ENCODE measurements at regions not wholly inside any gene's neighbourhood (a gene's known extent, or its start where the extent isn't known, plus 50 kb on each side); places are given as distances from the start of the nearest gene placed in this dataset.

DNA sequence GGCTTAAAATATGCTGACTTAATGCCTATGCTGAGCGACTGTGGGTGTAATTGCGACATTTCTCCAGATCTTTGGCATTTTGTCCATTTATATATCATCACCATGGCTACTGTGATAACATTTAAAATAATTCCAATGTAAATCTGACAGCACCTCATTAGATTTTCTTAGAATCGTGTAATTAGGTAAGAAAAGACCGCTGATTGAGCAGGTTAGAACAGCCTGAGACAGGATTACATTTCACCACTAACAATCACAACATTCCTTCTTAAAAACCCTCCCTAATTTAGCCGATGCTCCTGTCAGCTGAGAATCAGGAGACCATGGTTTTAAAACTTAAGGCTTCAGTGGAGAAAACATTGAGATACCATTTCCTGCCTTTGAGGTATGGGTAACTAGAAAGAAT is 455.3 kb upstream of the PDZRN3 start:
- H3K27ac ChIP-seq (ENCODE audit: low read length), result peak overlapping the region; percentile 73
- peak overlapping the region; percentile 21 for H2AFZ ChIP-seq (ENCODE audit: low read depth, low read length)
- H3K4me2 ChIP-seq (ENCODE audit: low read length), result peak overlapping the region; percentile 37

DNA sequence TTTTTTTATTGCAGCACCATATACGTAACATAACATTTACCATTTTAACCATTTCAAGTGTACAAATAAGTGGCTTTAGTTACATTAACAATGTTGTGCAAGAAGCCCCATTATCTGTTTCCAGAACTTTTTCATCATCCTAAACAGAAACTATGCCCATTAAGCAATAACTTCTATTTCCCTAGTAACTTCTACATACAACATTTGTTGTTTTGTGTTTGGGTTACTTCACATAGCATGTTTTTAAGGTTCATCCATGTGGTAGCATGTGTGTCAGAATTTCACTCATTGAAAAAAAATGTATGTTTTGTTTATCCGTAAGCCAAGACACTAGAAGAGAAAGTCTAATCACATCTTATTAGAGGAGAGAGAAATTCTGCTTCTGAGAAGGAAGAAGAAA is 450.5 kb upstream of the PDZRN3 start:
- Histone ChIP-seq H3K9ac (ENCODE audit: low read length) (no peak overlapping the region), H3K79me2 (replicated peaks; ENCODE audit: insufficient read depth, low read length) (no peaks in the 10 kb centered on the region), H3F3A (ENCODE audit: insufficient read depth, low read length, poor library complexity, severe bottlenecking) (no peaks in the 10 kb centered on the region), H3K27me3 (ENCODE audit: insufficient read depth, low read depth, low read length) (no peaks in the 10 kb centered on the region), H3K4me2 (ENCODE audit: low read length) (no peak overlapping the region), H3K4me3 (ENCODE audit: low read length) (no peak overlapping the region), H3K36me3 (ENCODE audit: insufficient read depth, low read length) (no peaks in the 10 kb centered on the region), H3K27ac (ENCODE audit: low read length) (no peak overlapping the region), H3K9me2 (ENCODE audit: insufficient read depth, low read length) (no peaks in the 10 kb centered on the region), H2AFZ (ENCODE audit: low read depth, low read length) (no peak overlapping the region), H4K20me1 (ENCODE audit: insufficient read depth) (no peaks in the 10 kb centered on the region), H3K9me3 (ENCODE audit: low read length) (no peaks in the 10 kb centered on the region)
- TF ChIP-seq SMC3 (conservative IDR thresholded peaks at IDR 0.05; ENCODE audit: poor library complexity) (no peak), EP300 (conservative IDR thresholded peaks at IDR 0.05; ENCODE audit: poor library complexity, severe bottlenecking) (no peak), TAF1 (IDR thresholded peaks at IDR 0.05; ENCODE audit: low read depth) (no peak), MXI1 (conservative IDR thresholded peaks at IDR 0.05; ENCODE audit: poor library complexity, severe bottlenecking) (no peak), RAD21 (conservative IDR thresholded peaks at IDR 0.05) (no peak)

More for the DNA sequence above, 455.3 kb upstream of the PDZRN3 start:
- TF ChIP-seq MXI1 (conservative IDR thresholded peaks at IDR 0.05; ENCODE audit: poor library complexity, severe bottlenecking), result no peak
- peak; percentile 29 for TF ChIP-seq EP300 (conservative IDR thresholded peaks at IDR 0.05; ENCODE audit: poor library complexity, severe bottlenecking)
- no peak for TF ChIP-seq POLR2AphosphoS5 (IDR thresholded peaks at IDR 0.05)
- TF ChIP-seq SMC3 (conservative IDR thresholded peaks at IDR 0.05; ENCODE audit: poor library complexity), result peak; percentile 21
- TF ChIP-seq EZH2 (IDR thresholded peaks at IDR 0.05; ENCODE audit: borderline replicate concordance, insufficient read depth, low read length, poor library complexity, severe bottlenecking), result no peak
- TF ChIP-seq RAD21 (conservative IDR thresholded peaks at IDR 0.05), result no peak
- peak overlapping the region; percentile 45 for H3K4me3 ChIP-seq (ENCODE audit: low read length)
- no peaks in the 10 kb centered on the region for H3K9me2 ChIP-seq (ENCODE audit: insufficient read depth, low read length)
- peaks cover 4% of the 10 kb centered on the region for H3F3A ChIP-seq (ENCODE audit: insufficient read depth, low read length, poor library complexity, severe bottlenecking)
- no peaks in the 10 kb centered on the region for H4K20me1 ChIP-seq (ENCODE audit: insufficient read depth)
- peak overlapping the region; percentile 43 for H3K9ac ChIP-seq (ENCODE audit: low read length)
- no peaks in the 10 kb centered on the region for H3K27me3 ChIP-seq (ENCODE audit: insufficient read depth, low read depth, low read length)
- no peaks in the 10 kb centered on the region for H3K36me3 ChIP-seq (ENCODE audit: insufficient read depth, low read length)
- H3K9me3 ChIP-seq (ENCODE audit: low read length), result no peaks in the 10 kb centered on the region
- no peaks in the 10 kb centered on the region for H3K79me2 ChIP-seq (replicated peaks; ENCODE audit: insufficient read depth, low read length)

DNA sequence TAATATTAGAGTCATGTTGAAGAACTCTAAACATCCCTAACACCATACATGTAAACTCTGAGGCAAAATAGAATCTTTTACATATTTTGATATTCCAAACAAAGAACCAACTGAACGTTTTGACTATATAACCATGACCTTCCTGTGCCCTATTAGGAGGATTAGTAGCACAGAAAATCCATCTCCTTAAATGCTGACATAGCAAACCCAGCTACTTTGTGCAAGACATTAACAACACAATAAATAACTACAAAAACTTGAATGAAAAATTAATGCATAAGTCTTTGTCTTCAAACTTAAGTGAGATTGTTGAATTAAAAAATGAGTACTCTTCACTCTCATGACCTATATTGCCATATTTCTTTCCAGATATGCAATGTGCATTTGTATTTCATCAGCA is 450.0 kb upstream of the PDZRN3 start:
- Histone ChIP-seq H3K36me3 (ENCODE audit: insufficient read depth, low read length) (no peaks in the 10 kb centered on the region), H3K9me2 (ENCODE audit: insufficient read depth, low read length) (no peaks in the 10 kb centered on the region), H3K9me3 (ENCODE audit: low read length) (no peaks in the 10 kb centered on the region), H2AFZ (ENCODE audit: low read depth, low read length) (no peak overlapping the region), H3K27ac (ENCODE audit: low read length) (no peak overlapping the region), H3K4me3 (ENCODE audit: low read length) (no peak overlapping the region), H3K79me2 (replicated peaks; ENCODE audit: insufficient read depth, low read length) (no peaks in the 10 kb centered on the region), H4K20me1 (ENCODE audit: insufficient read depth) (no peaks in the 10 kb centered on the region), H3K4me2 (ENCODE audit: low read length) (no peak overlapping the region), H3K9ac (ENCODE audit: low read length) (no peak overlapping the region), H3F3A (ENCODE audit: insufficient read depth, low read length, poor library complexity, severe bottlenecking) (no peaks in the 10 kb centered on the region), H3K27me3 (ENCODE audit: insufficient read depth, low read depth, low read length) (no peaks in the 10 kb centered on the region)
- TF ChIP-seq EP300 (conservative IDR thresholded peaks at IDR 0.05; ENCODE audit: poor library complexity, severe bottlenecking) (no peak), POLR2AphosphoS5 (IDR thresholded peaks at IDR 0.05) (no peak), RAD21 (conservative IDR thresholded peaks at IDR 0.05) (no peak), TAF1 (IDR thresholded peaks at IDR 0.05; ENCODE audit: low read depth) (no peak), EZH2 (IDR thresholded peaks at IDR 0.05; ENCODE audit: borderline replicate concordance, insufficient read depth, low read length, poor library complexity, severe bottlenecking) (no peak), SMC3 (conservative IDR thresholded peaks at IDR 0.05; ENCODE audit: poor library complexity) (no peak), MXI1 (conservative IDR thresholded peaks at IDR 0.05; ENCODE audit: poor library complexity, severe bottlenecking) (no peak)
- TF ChIP-seq, protein P1, sequence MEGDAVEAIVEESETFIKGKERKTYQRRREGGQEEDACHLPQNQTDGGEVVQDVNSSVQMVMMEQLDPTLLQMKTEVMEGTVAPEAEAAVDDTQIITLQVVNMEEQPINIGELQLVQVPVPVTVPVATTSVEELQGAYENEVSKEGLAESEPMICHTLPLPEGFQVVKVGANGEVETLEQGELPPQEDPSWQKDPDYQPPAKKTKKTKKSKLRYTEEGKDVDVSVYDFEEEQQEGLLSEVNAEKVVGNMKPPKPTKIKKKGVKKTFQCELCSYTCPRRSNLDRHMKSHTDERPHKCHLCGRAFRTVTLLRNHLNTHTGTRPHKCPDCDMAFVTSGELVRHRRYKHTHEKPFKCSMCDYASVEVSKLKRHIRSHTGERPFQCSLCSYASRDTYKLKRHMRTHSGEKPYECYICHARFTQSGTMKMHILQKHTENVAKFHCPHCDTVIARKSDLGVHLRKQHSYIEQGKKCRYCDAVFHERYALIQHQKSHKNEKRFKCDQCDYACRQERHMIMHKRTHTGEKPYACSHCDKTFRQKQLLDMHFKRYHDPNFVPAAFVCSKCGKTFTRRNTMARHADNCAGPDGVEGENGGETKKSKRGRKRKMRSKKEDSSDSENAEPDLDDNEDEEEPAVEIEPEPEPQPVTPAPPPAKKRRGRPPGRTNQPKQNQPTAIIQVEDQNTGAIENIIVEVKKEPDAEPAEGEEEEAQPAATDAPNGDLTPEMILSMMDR (IDR thresholded peaks at IDR 0.05; ENCODE audit: poor library complexity, severe bottlenecking), result no peak
- TF ChIP-seq, protein P2, sequence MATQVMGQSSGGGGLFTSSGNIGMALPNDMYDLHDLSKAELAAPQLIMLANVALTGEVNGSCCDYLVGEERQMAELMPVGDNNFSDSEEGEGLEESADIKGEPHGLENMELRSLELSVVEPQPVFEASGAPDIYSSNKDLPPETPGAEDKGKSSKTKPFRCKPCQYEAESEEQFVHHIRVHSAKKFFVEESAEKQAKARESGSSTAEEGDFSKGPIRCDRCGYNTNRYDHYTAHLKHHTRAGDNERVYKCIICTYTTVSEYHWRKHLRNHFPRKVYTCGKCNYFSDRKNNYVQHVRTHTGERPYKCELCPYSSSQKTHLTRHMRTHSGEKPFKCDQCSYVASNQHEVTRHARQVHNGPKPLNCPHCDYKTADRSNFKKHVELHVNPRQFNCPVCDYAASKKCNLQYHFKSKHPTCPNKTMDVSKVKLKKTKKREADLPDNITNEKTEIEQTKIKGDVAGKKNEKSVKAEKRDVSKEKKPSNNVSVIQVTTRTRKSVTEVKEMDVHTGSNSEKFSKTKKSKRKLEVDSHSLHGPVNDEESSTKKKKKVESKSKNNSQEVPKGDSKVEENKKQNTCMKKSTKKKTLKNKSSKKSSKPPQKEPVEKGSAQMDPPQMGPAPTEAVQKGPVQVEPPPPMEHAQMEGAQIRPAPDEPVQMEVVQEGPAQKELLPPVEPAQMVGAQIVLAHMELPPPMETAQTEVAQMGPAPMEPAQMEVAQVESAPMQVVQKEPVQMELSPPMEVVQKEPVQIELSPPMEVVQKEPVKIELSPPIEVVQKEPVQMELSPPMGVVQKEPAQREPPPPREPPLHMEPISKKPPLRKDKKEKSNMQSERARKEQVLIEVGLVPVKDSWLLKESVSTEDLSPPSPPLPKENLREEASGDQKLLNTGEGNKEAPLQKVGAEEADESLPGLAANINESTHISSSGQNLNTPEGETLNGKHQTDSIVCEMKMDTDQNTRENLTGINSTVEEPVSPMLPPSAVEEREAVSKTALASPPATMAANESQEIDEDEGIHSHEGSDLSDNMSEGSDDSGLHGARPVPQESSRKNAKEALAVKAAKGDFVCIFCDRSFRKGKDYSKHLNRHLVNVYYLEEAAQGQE (IDR thresholded peaks at IDR 0.05; ENCODE audit: borderline replicate concordance), result no peak
